CD4-positive, alpha-beta T cell treated with Interferon gamma for 1 hour (primary cell): ENCODE measurements at regions not wholly inside any gene's neighbourhood (a gene's known extent, or its start where the extent isn't known, plus 50 kb on each side); places are given as distances from the start of the nearest gene placed in this dataset.

Experiments
- DNase-seq: peaks from one replicate; pipeline ENCODE4 v3.0.0-alpha.2; 2020

GRCh38 chr2:195493416-195493815 lies 163.6 kb upstream of the SLC39A10 start:
- no peak for DNase-seq

- no peak for DNase-seq
These were observed 166.7 kb upstream of the SLC39A10 start for GRCh38 chr2:195490319-195490718.

- DNase-seq: no peak
These were observed 167.9 kb upstream of the SLC39A10 start for GRCh38 chr2:195489101-195489500.

GRCh38 chr2:195488567-195488966 lies 168.5 kb upstream of the SLC39A10 start:
- no peak for DNase-seq

- DNase-seq: no peak
These were observed 169.9 kb upstream of the SLC39A10 start for GRCh38 chr2:195486987-195487644.

GRCh38 chr2:195486520-195486919 lies 170.5 kb upstream of the SLC39A10 start:
- no peak for DNase-seq

GRCh38 chr2:195482010-195482409 lies 175.0 kb upstream of the SLC39A10 start:
- no peak for DNase-seq

- no peak for DNase-seq
These were observed 176.9 kb upstream of the SLC39A10 start for GRCh38 chr2:195480121-195480520.

- no peak for DNase-seq
These were observed 177.6 kb upstream of the SLC39A10 start for GRCh38 chr2:195479407-195479806.

GRCh38 chr2:195477996-195478382 lies 179.0 kb upstream of the SLC39A10 start:
- no peak for DNase-seq

GRCh38 chr2:195477248-195477995 lies 179.6 kb upstream of the SLC39A10 start:
- DNase-seq: no peak

GRCh38 chr2:195475336-195475735 lies 181.7 kb upstream of the SLC39A10 start:
- no peak for DNase-seq

- DNase-seq: no peak
These were observed 183.2 kb upstream of the SLC39A10 start for GRCh38 chr2:195473862-195474261.

GRCh38 chr2:195472501-195473234 lies 184.4 kb upstream of the SLC39A10 start:
- DNase-seq: no peak

- no peak for DNase-seq
These were observed 185.2 kb upstream of the SLC39A10 start for GRCh38 chr2:195471807-195472206.

GRCh38 chr2:195471163-195471562 lies 185.9 kb upstream of the SLC39A10 start:
- DNase-seq: no peak

- no peak for DNase-seq
These were observed 186.4 kb upstream of the SLC39A10 start for GRCh38 chr2:195470622-195471021.

- DNase-seq: no peak
These were observed 188.3 kb upstream of the SLC39A10 start for GRCh38 chr2:195468771-195469170.

- no peak for DNase-seq
These were observed 190.6 kb upstream of the SLC39A10 start for GRCh38 chr2:195466427-195466826.

- DNase-seq: no peak
These were observed 196.0 kb upstream of the SLC39A10 start for GRCh38 chr2:195461010-195461409.

GRCh38 chr2:195458936-195459335 lies 198.1 kb upstream of the SLC39A10 start:
- DNase-seq: no peak

GRCh38 chr2:195457873-195458272 lies 199.2 kb upstream of the SLC39A10 start:
- DNase-seq: no peak

- no peak for DNase-seq
These were observed 200.3 kb upstream of the SLC39A10 start for GRCh38 chr2:195456771-195457170.

- no peak for DNase-seq
These were observed 205.9 kb upstream of the SLC39A10 start for GRCh38 chr2:195451160-195451559.
